Keratinocyte (primary cell): ENCODE measurements at regions not wholly inside any gene's neighbourhood (a gene's known extent, or its start where the extent isn't known, plus 50 kb on each side); places are given as distances from the start of the nearest gene placed in this dataset.

Experiments
- DNase-seq: peaks from one replicate; pipeline ENCODE4 v3.0.0-alpha.2; 2011; ENCODE audit warnings: low read depth, missing footprints, low spot score
- FAIRE-seq: peaks from 2 replicates; lab custom pipeline; 2011; peaks lifted over from hg19 to GRCh38; lab: Jason Lieb, UNC
- H2AFZ ChIP-seq: 2 replicates; pipeline ENCODE4 v1.6.0; 2012; ENCODE audit warnings: low read length, control low read depth, inconsistent platforms; ENCODE audit not compliant: control insufficient read depth
- H3K27ac ChIP-seq: 2 replicates; pipeline ENCODE4 v1.5.1; 2011; ENCODE audit warnings: low read length; ENCODE audit not compliant: control insufficient read depth, insufficient read depth
- H3K27me3 ChIP-seq: 3 replicates; pipeline ENCODE4 v1.6.0; 2011; ENCODE audit warnings: low read length; ENCODE audit not compliant: control insufficient read depth, insufficient read depth; ENCODE audit errors: extremely low read depth
- H3K36me3 ChIP-seq, 2 experiments: 2 replicates in 1 of 2; 3 replicates in 1 of 2; pipeline ENCODE4 v1.5.1; 2011; ENCODE audit warnings: low read length in 2 of 2, mild to moderate bottlenecking in 1 of 2; ENCODE audit not compliant: control insufficient read depth in 2 of 2, insufficient read depth in 2 of 2; ENCODE audit errors: extremely low read depth in 1 of 2
- H3K4me1 ChIP-seq: 3 replicates; pipeline ENCODE4 v1.5.1; 2011; ENCODE audit warnings: low read length; ENCODE audit not compliant: control insufficient read depth, insufficient read depth; ENCODE audit errors: extremely low read depth
- H3K4me2 ChIP-seq: 3 replicates; pipeline ENCODE4 v1.6.0; 2011; ENCODE audit warnings: low read depth, low read length; ENCODE audit not compliant: control insufficient read depth, insufficient read depth; ENCODE audit errors: extremely low read depth
- H3K4me3 ChIP-seq, 3 experiments: fragments of 200-600 bp in 1 of 3; sonication (generic) in 1 of 3; 2 replicates in 2 of 3; 3 replicates in 1 of 3; pipeline ENCODE4 v1.5.1; 2011 to 2016; ENCODE audit warnings: low read length in 3 of 3, mild to moderate bottlenecking in 3 of 3, control low read depth in 2 of 3, inconsistent platforms in 1 of 3, low read depth in 1 of 3, mixed read lengths in 1 of 3, mixed run types in 1 of 3, moderate library complexity in 1 of 3; ENCODE audit not compliant: control insufficient read depth in 2 of 3, insufficient read depth in 2 of 3; ENCODE audit errors: extremely low read depth in 1 of 3
- H3K79me2 ChIP-seq: 2 replicates; pipeline ENCODE4 v1.6.0; 2012; ENCODE audit warnings: low read length; ENCODE audit not compliant: control insufficient read depth, insufficient read depth
- H3K9ac ChIP-seq: 3 replicates; pipeline ENCODE4 v1.6.0; 2011; ENCODE audit warnings: low read length; ENCODE audit not compliant: control insufficient read depth, insufficient read depth; ENCODE audit errors: extremely low read depth
- H3K9me1 ChIP-seq: 3 replicates; pipeline ENCODE4 v1.6.0; 2011; ENCODE audit warnings: low read length; ENCODE audit not compliant: control insufficient read depth, insufficient read depth; ENCODE audit errors: extremely low read depth
- H3K9me3 ChIP-seq: 2 replicates; pipeline ENCODE4 v1.5.1; 2012; ENCODE audit warnings: low read depth, low read length; ENCODE audit not compliant: control insufficient read depth
- H4K20me1 ChIP-seq: 3 replicates; pipeline ENCODE4 v1.6.0; 2011; ENCODE audit warnings: low read length; ENCODE audit not compliant: control insufficient read depth, insufficient read depth; ENCODE audit errors: extremely low read depth
- EZH2 ChIP-seq: IDR thresholded peaks from one replicate; pipeline ENCODE4 v1.6.1; 2012; ENCODE audit warnings: inconsistent platforms, mild to moderate bottlenecking, low read length, moderate library complexity
- dilution Hi-C: fragments of 300-500 bp; cut with MboI; formaldehyde crosslinking; loops from one replicate; pipeline ENCODE4 v1.7.0; 2020; ENCODE audit warnings: low sequenced_read_pairs; ENCODE audit not compliant: extremely low pct_ligation_motif_present
- TF ChIP-seq, protein P1 (sequence below), 3 experiments: IDR thresholded peaks in 1 of 3; conservative IDR thresholded peaks in 1 of 3; optimal IDR thresholded peaks in 1 of 3; 2 replicates in 2 of 3; 3 replicates in 1 of 3; pipeline versions ENCODE3 to v1.5.1; 2011; ENCODE audit warnings: low read length in 3 of 3, mild to moderate bottlenecking in 3 of 3, moderate library complexity in 2 of 3, control low read depth in 1 of 3, inconsistent platforms in 1 of 3; ENCODE audit not compliant: insufficient read depth in 2 of 3; ENCODE audit errors: extremely low read depth in 1 of 3

DNA sequence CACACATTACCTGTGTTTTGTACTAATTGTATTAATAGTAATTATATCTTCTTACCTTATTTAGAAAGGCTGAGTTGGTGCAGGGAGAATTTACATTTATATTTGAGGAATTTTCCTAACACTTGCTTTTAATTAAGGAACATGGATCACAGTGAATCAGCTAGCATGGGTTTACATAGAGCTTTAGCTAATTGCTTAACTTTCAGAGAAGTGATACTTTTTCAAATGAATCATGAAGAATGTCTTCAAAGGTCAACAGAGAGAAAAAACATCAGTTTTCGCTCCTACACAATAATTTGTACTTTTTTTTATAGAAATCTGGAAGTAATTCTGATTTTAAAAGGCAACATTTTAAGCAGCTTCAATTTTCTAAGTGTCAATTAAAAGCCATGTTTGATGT is 195.0 kb upstream of the HEY2 start:
- dilution Hi-C loops, result no loop called here
- no peaks in the 10 kb centered on the region for H3K4me1 ChIP-seq
- H3K9me3 ChIP-seq, result no peaks in the 10 kb centered on the region
- no peaks in the 10 kb centered on the region for H3K36me3 ChIP-seq
- FAIRE-seq (no peak), DNase-seq (no peak)
- no peak overlapping the region for H3K27ac ChIP-seq
- no peak for TF ChIP-seq EZH2
- TF ChIP-seq, protein P1, sequence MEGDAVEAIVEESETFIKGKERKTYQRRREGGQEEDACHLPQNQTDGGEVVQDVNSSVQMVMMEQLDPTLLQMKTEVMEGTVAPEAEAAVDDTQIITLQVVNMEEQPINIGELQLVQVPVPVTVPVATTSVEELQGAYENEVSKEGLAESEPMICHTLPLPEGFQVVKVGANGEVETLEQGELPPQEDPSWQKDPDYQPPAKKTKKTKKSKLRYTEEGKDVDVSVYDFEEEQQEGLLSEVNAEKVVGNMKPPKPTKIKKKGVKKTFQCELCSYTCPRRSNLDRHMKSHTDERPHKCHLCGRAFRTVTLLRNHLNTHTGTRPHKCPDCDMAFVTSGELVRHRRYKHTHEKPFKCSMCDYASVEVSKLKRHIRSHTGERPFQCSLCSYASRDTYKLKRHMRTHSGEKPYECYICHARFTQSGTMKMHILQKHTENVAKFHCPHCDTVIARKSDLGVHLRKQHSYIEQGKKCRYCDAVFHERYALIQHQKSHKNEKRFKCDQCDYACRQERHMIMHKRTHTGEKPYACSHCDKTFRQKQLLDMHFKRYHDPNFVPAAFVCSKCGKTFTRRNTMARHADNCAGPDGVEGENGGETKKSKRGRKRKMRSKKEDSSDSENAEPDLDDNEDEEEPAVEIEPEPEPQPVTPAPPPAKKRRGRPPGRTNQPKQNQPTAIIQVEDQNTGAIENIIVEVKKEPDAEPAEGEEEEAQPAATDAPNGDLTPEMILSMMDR (optimal IDR thresholded peaks at IDR 0.05 in 1 of 3, IDR thresholded peaks at IDR 0.05 in 1 of 3, conservative IDR thresholded peaks at IDR 0.05 in 1 of 3; ENCODE audit: extremely low read depth in 1 of 3, insufficient read depth in 2 of 3, low read length in 3 of 3), result no peak
- H3K4me3 ChIP-seq, result no peak overlapping the region
- H2AFZ ChIP-seq, result no peak overlapping the region
- no peak overlapping the region for H3K4me2 ChIP-seq
- H3K9ac ChIP-seq, result no peak overlapping the region
- peaks cover 2% of the 10 kb centered on the region for H3K27me3 ChIP-seq
- no peaks in the 10 kb centered on the region for H4K20me1 ChIP-seq
- no peaks in the 10 kb centered on the region for H3K79me2 ChIP-seq
- H3K9me1 ChIP-seq, result no peaks in the 10 kb centered on the region

DNA sequence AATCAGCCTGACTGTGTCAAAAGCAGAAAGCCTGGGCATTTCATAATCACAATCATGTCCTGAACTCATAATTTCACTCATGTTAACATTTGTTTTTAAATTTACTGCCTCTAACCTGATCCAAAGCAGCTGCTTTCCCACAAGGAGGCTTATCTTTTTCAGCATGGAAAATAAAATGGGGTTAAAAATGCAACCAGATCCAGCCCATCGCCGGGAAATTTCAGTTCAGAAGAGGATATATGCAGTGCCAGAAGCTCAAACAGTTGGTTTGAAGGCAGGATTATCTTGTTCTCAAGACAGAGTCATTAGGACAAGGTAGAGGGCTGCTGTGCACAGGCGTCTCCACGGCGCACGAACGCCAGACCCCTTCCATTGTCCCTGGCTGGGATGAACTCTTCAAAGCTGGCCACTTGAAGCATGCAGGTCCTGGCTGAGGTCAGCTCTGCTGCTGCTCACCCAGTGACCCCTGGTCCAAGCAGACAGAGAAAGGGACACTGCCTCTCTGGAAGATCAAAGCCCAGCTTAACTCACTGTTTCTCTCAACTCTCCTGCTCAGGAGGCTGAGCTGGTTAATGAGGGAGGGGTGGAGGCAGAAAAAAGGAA is 191.1 kb upstream of the HEY2 start:
- Histone ChIP-seq H3K27me3 (peaks cover 2% of the 10 kb centered on the region), H3K4me2 (no peak overlapping the region), H2AFZ (no peak overlapping the region), H3K4me3 (no peak overlapping the region), H3K36me3 (no peaks in the 10 kb centered on the region), H3K9me3 (no peaks in the 10 kb centered on the region), H3K9ac (no peak overlapping the region), H3K4me1 (no peaks in the 10 kb centered on the region), H3K79me2 (no peaks in the 10 kb centered on the region), H4K20me1 (no peaks in the 10 kb centered on the region), H3K27ac (no peak overlapping the region), H3K9me1 (no peaks in the 10 kb centered on the region)
- FAIRE-seq (no peak), DNase-seq (no peak)
- TF ChIP-seq EZH2, result no peak
- TF ChIP-seq, protein P1 (optimal IDR thresholded peaks at IDR 0.05 in 1 of 3, IDR thresholded peaks at IDR 0.05 in 1 of 3, conservative IDR thresholded peaks at IDR 0.05 in 1 of 3; ENCODE audit: extremely low read depth in 1 of 3, insufficient read depth in 2 of 3, low read length in 3 of 3), result no peak
- dilution Hi-C loops, result no loop called here
